ENCODE measurements at regions not wholly inside any gene's neighbourhood (a gene's known extent, or its start where the extent isn't known, plus 50 kb on each side); places are given as distances from the start of the nearest gene placed in this dataset.

- TF ChIP-seq CTCF (IDR thresholded peaks at IDR 0.05) = no peak
- no peak for TF ChIP-seq EP300 (IDR thresholded peaks at IDR 0.05)
- no peak for TF ChIP-seq POLR2A (IDR thresholded peaks at IDR 0.05)
Observed at GRCh38 chr1:119260506-119260905, 108.1 kb upstream of the HAO2 start.
